ENCODE measurements at regions not wholly inside any gene's neighbourhood (a gene's known extent, or its start where the extent isn't known, plus 50 kb on each side); places are given as distances from the start of the nearest gene placed in this dataset.

DNA sequence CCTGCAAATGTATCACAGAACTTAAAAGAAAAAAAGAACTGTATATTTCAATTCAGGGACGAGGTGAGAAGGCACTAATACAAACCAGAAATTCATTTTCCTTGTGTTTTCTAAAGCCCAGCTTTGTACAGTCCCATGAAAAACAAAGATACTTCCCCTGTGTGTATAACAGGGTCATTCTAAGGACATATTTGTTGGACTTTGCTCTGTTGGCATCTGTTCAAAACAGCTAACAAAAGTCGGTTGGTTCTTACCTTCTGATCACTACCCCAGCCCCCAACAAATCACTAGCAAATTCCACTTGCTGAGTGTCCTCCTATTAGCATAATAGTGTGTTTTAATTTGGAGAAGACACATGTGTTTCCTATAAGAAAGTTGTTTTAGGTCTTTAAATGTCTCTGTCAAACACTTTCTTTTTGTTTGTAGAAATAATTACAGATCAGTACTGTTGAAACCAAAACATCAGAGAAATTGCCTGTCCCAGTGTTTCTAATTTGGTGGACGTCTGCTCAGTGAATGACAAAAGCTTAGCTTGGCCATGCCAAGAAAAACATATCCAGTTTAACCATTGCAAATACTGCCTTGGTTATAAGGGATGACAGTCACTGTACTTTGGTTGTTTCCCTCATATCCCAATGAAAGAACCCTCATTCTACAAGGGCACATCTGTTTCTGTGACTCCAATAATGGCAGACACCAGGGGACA, 480.5 kb downstream of the EBF1 start:
- Histone ChIP-seq H3K4me3 (no peak overlapping the region), H3K36me3 (replicated peaks) (no peaks in the 10 kb centered on the region), H3K9me3 (no peaks in the 10 kb centered on the region), H3K4me1 (no peaks in the 10 kb centered on the region), H3K27me3 (ENCODE audit: low read depth) (peaks cover 7% of the 10 kb centered on the region)
- in situ Hi-C loops (cut with MboI; ENCODE audit: low sequenced_read_pairs) = no loop called here
- DNase-seq (ENCODE audit: low spot score in 2 of 2) = no peak

GRCh38 chr5:158618256-158618655, 481.5 kb downstream of the EBF1 start:
- H3K4me1 ChIP-seq = no peaks in the 10 kb centered on the region

GRCh38 chr5:158616707-158617106, 483.0 kb downstream of the EBF1 start:
- in situ Hi-C loops (cut with MboI; ENCODE audit: low sequenced_read_pairs) = no loop called here
- no peaks in the 10 kb centered on the region for H3K9me3 ChIP-seq
- peaks cover 7% of the 10 kb centered on the region for H3K27me3 ChIP-seq (ENCODE audit: low read depth)

More at GRCh38 chr5:158618256-158618655, 481.5 kb downstream of the EBF1 start:
- Histone ChIP-seq H3K27me3 (ENCODE audit: low read depth) (peaks cover 7% of the 10 kb centered on the region), H3K4me3 (no peak overlapping the region), H3K9me3 (no peaks in the 10 kb centered on the region), H3K36me3 (replicated peaks) (no peaks in the 10 kb centered on the region)
- in situ Hi-C loops (cut with MboI; ENCODE audit: low sequenced_read_pairs) = no loop called here
- DNase-seq (ENCODE audit: low spot score in 2 of 2) = no peak

GRCh38 chr5:158614951-158615350, 484.8 kb downstream of the EBF1 start:
- Histone ChIP-seq H3K27me3 (ENCODE audit: low read depth) (peaks cover 7% of the 10 kb centered on the region), H3K4me3 (no peak overlapping the region), H3K36me3 (replicated peaks) (no peaks in the 10 kb centered on the region), H3K9me3 (no peaks in the 10 kb centered on the region), H3K4me1 (no peaks in the 10 kb centered on the region)
- in situ Hi-C loops (cut with MboI; ENCODE audit: low sequenced_read_pairs) = no loop called here
- no peak for DNase-seq (ENCODE audit: low spot score in 2 of 2)

More at GRCh38 chr5:158616707-158617106, 483.0 kb downstream of the EBF1 start:
- H3K36me3 ChIP-seq (replicated peaks) = no peaks in the 10 kb centered on the region
- no peak overlapping the region for H3K4me3 ChIP-seq
- H3K4me1 ChIP-seq = no peaks in the 10 kb centered on the region
- DNase-seq (ENCODE audit: low spot score in 2 of 2) = no peak

DNA sequence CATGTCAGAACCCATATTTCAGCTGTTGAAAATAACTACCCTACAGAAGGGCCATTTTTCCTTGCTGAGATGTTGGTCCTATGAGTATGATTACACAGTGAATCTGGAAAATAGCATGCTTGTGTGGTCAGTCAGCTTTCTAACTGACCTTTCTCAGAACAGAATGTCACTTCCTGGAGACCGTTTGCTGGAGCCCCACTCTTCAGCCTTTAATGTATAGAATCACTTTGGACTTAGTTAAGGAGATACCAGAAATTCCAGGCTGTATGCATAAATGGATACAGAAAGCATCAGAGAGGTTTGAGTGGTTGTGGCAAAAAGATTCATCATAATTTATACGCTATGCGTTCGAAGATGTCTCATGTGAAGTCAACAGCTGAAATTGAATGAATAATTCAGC, 488.1 kb downstream of the EBF1 start:
- in situ Hi-C loops (cut with MboI; ENCODE audit: low sequenced_read_pairs) = no loop called here
- Histone ChIP-seq H3K27me3 (ENCODE audit: low read depth) (peaks cover 5% of the 10 kb centered on the region; the same call in 1 of the 2 replicates), H3K36me3 (replicated peaks) (no peaks in the 10 kb centered on the region), H3K4me3 (no peak overlapping the region), H3K9me3 (no peaks in the 10 kb centered on the region), H3K4me1 (no peaks in the 10 kb centered on the region)
- DNase-seq (ENCODE audit: low spot score in 2 of 2) = no peak

DNA sequence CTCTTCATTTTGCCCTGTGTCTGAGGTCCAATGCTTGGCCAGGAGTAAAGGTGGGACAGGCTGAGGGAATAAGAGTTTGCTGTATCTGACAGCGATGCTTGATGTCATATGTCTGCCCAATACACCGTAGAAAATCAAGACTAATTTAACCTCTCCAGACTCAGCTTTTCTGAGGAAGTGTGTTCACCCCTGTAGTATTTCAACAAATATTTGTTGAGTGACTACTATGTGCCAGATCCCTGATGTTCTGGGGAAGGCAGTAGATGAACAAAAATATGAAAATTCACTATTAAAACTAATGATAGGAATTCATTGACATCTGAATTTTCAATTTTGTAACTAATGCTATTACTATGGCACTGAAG, 489.7 kb downstream of the EBF1 start:
- Histone ChIP-seq H3K9me3 (no peaks in the 10 kb centered on the region), H3K36me3 (replicated peaks) (no peaks in the 10 kb centered on the region), H3K27me3 (ENCODE audit: low read depth) (0 out of 2 replicates have a peak, but pooled peaks cover 3% of the 10 kb centered on the region), H3K4me3 (no peak overlapping the region), H3K4me1 (no peaks in the 10 kb centered on the region)
- no peak for DNase-seq (ENCODE audit: low spot score in 2 of 2)
- in situ Hi-C loops (cut with MboI; ENCODE audit: low sequenced_read_pairs) = no loop called here

DNA sequence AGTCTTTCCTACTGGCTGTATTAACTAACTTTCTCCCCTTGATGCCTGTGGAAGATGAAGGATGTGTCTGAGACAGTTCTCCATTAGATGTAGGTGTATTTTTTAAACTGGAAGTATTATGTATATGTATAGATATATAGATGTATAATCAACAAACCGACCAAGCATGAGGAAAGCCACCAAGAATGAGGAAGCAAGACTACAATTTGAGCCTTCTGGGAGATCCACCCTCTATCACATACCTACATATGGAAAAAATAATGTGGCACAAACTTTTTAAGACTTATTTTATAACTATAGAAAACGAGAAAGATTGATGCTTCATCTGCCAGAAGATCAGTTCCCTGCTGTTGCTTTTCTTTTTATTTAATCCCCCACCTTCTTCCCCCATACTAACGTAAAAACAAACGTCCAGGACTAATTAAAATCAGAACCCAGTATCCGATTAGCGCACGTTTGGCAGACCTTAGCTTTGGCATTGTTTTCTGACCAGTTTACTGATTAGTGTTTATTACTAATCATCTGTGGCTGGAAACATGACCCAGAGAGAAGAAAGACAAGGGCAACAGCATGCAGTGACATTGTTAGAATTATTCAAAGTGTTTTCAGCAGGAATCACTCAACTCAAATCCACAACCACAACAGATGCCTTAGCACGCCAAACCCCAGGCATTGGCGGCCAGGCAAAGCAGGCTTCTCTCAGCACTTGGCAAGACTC, 490.2 kb downstream of the EBF1 start:
- in situ Hi-C loops (cut with MboI; ENCODE audit: low sequenced_read_pairs) = no loop called here
- Histone ChIP-seq H3K36me3 (replicated peaks) (no peaks in the 10 kb centered on the region), H3K9me3 (no peaks in the 10 kb centered on the region), H3K4me1 (no peaks in the 10 kb centered on the region), H3K4me3 (no peak overlapping the region), H3K27me3 (ENCODE audit: low read depth) (0 out of 2 replicates have a peak, but pooled peaks cover 3% of the 10 kb centered on the region)
- DNase-seq (ENCODE audit: low spot score in 2 of 2) = no peak

DNA sequence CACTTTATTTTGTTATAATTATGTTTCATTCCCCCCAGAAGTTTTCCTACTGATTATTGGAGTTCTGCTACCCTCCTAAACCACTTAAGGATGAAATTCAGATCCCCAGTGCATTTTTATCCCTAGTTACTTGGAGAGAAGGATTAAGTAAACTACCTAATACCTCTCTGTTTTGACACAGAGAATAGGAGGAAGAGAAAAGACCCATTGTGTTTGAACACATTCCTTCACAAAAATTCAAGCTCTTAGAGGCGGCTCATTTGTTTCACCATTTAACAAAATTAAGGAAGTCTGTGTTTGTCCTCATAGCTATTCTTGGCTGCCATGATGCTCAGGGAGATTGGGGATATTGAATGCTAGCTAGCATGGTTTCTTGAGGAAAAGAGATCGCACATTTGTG, 492.6 kb downstream of the EBF1 start:
- no peaks in the 10 kb centered on the region for H3K4me1 ChIP-seq
- no peak overlapping the region for H3K4me3 ChIP-seq
- in situ Hi-C loops (cut with MboI; ENCODE audit: low sequenced_read_pairs) = no loop called here
- no peaks in the 10 kb centered on the region for H3K36me3 ChIP-seq (replicated peaks)
- H3K9me3 ChIP-seq = no peaks in the 10 kb centered on the region
- no peak for DNase-seq (ENCODE audit: low spot score in 2 of 2)
- 0 out of 2 replicates have a peak, but pooled peaks cover 3% of the 10 kb centered on the region for H3K27me3 ChIP-seq (ENCODE audit: low read depth)

- no peak for DNase-seq (ENCODE audit: low spot score in 2 of 2)
- Histone ChIP-seq H3K4me3 (no peak overlapping the region), H3K4me1 (no peaks in the 10 kb centered on the region), H3K27me3 (ENCODE audit: low read depth) (no peaks in the 10 kb centered on the region), H3K36me3 (replicated peaks) (no peaks in the 10 kb centered on the region), H3K9me3 (no peaks in the 10 kb centered on the region)
- in situ Hi-C loops (cut with MboI; ENCODE audit: low sequenced_read_pairs) = no loop called here
Measured at GRCh38 chr5:158606233-158606632, 493.5 kb downstream of the EBF1 start.

DNA sequence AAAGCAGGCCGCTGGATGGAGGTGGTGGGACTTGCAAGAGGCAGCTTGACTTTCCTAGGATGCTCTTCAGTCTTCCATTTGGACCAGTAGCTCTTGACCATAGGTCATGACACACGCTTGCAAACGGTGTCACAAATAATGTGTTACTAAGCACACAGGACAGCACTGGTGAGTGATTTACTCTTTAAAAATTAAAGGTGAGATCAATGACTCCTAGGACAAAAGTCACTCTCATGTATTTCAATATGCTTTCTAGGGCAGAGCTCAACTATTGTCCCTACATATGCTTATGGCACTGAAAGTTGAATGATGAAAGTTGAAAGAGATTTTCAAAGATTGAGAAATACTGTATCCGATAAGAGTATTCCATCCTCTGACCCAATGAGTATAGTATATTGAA, 496.7 kb downstream of the EBF1 start:
- no peak overlapping the region for H3K4me3 ChIP-seq
- no peaks in the 10 kb centered on the region for H3K4me1 ChIP-seq
- H3K36me3 ChIP-seq (replicated peaks) = no peaks in the 10 kb centered on the region
- H3K27me3 ChIP-seq (ENCODE audit: low read depth) = no peaks in the 10 kb centered on the region
- no peak for DNase-seq (ENCODE audit: low spot score in 2 of 2)
- H3K9me3 ChIP-seq = no peaks in the 10 kb centered on the region
- in situ Hi-C loops (cut with MboI; ENCODE audit: low sequenced_read_pairs) = no loop called here

DNA sequence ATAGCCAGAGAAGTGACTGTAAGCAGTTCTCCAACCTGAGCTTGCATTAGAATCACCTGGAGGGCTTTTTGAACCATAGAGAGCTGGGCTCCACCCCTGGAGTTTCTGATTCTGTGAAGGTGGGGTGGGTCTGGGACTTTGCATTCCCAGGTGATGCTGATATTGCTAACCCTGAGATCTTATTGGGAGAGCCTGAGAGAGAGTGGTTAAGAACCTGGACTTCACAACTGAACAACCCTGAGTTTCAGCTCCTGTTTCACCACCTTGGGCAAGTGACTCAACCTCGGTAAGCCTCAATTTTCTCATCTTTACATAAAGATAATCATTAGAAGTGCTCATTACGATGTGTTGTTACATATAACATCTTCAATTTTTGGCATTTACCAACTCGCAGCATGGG, 498.6 kb downstream of the EBF1 start:
- in situ Hi-C loops (cut with MboI; ENCODE audit: low sequenced_read_pairs) = no loop called here
- Histone ChIP-seq H3K36me3 (replicated peaks) (no peaks in the 10 kb centered on the region), H3K4me1 (no peaks in the 10 kb centered on the region), H3K27me3 (ENCODE audit: low read depth) (no peaks in the 10 kb centered on the region), H3K4me3 (no peak overlapping the region), H3K9me3 (no peaks in the 10 kb centered on the region)
- DNase-seq (ENCODE audit: low spot score in 2 of 2) = no peak

GRCh38 chr5:158600679-158601078, 499.0 kb downstream of the EBF1 start:
- H3K9me3 ChIP-seq = no peaks in the 10 kb centered on the region
- in situ Hi-C loops (cut with MboI; ENCODE audit: low sequenced_read_pairs) = no loop called here
- no peaks in the 10 kb centered on the region for H3K4me1 ChIP-seq
- no peak for DNase-seq (ENCODE audit: low spot score in 2 of 2)
- no peak overlapping the region for H3K4me3 ChIP-seq
- H3K27me3 ChIP-seq (ENCODE audit: low read depth) = no peaks in the 10 kb centered on the region
- no peaks in the 10 kb centered on the region for H3K36me3 ChIP-seq (replicated peaks)

GRCh38 chr5:158599157-158599556, 500.6 kb downstream of the EBF1 start:
- H3K27me3 ChIP-seq (ENCODE audit: low read depth) = no peaks in the 10 kb centered on the region
- H3K4me3 ChIP-seq = no peak overlapping the region
- DNase-seq (ENCODE audit: low spot score in 2 of 2) = no peak
- no peaks in the 10 kb centered on the region for H3K4me1 ChIP-seq
- no peaks in the 10 kb centered on the region for H3K9me3 ChIP-seq
- no peaks in the 10 kb centered on the region for H3K36me3 ChIP-seq (replicated peaks)
- in situ Hi-C loops (cut with MboI; ENCODE audit: low sequenced_read_pairs) = no loop called here

DNA sequence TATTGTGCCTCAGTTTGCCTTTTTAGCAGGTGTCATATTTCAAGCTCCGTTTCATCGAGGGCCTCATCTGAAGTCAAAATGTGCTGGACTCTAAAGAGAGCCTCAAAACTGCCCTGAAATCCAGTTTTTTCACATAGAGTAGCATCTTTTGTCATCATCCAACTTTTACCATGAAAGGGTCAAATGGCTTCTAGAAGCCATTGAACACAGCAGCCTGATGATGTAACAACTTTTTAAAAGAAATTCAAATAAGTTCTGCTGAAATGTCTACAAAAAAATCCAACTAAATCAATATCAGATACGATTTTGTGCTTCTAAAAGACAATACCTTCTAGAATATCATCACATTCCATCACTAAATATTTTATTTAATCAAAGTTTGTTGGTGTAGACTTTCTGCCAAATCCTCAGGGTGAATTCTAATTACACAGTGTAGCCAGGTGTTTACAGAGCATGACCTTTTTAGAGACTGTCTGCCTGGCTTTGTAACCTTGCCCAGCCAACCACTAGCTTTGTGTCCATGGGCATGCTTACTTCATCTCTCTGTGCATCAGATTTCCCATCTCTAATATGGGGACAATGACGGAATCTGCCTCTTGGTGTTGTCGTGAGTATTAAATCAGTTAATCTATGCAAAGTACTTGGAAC, 505.0 kb downstream of the EBF1 start:
- Histone ChIP-seq H3K36me3 (replicated peaks) (no peaks in the 10 kb centered on the region), H3K4me3 (no peak overlapping the region), H3K9me3 (no peaks in the 10 kb centered on the region), H3K4me1 (no peaks in the 10 kb centered on the region), H3K27me3 (ENCODE audit: low read depth) (no peaks in the 10 kb centered on the region)
- DNase-seq (ENCODE audit: low spot score in 2 of 2) = no peak
- in situ Hi-C loops (cut with MboI; ENCODE audit: low sequenced_read_pairs) = no loop called here
